Activated T-helper 1 cell treated with anti-CD3 and anti-CD28 coated beads, Interleukin-12 subunit alpha, Interleukin-12 subunit beta, Interleukin-2, Interleukin-4 antibody, amounts not matched to agents 30 ng/mL and 10 ng/mL and 1 ng/mL, durations not matched to agents 14 hours and 24 hours and 36 hours (primary cell): ENCODE measurements at regions not wholly inside any gene's neighbourhood (a gene's known extent, or its start where the extent isn't known, plus 50 kb on each side); places are given as distances from the start of the nearest gene placed in this dataset.
"Not testable (repeated sequence)": the region's sequence is repeated elsewhere in the genome, so short reads cannot be mapped to it uniquely, and the experiment has no call there.

Source experiments
- DNase-seq: peaks from one replicate; pipeline ENCODE4 v3.0.0; 2021; ENCODE audit warnings: low spot score
- H3K27ac Mint-ChIP-seq: one replicate; pipeline ENCODE4 v1.8.0; 2021; ENCODE audit warnings: mild to moderate bottlenecking, mixed read lengths
- H3K27me3 Mint-ChIP-seq: one replicate; pipeline ENCODE4 v1.8.0; 2022; ENCODE audit warnings: mild to moderate bottlenecking, moderate library complexity, mixed read lengths; ENCODE audit not compliant: insufficient read depth
- H3K36me3 Mint-ChIP-seq: one replicate; pipeline ENCODE4 v1.8.0; 2021; ENCODE audit warnings: low read depth, mixed read lengths
- H3K4me1 Mint-ChIP-seq: one replicate; pipeline ENCODE4 v1.8.0; 2021; ENCODE audit warnings: low read depth, mixed read lengths
- H3K4me3 Mint-ChIP-seq: one replicate; pipeline ENCODE4 v1.8.0; 2021; ENCODE audit warnings: mild to moderate bottlenecking, moderate library complexity, mixed read lengths
- H3K9me3 Mint-ChIP-seq: one replicate; pipeline ENCODE4 v1.8.0; 2021; ENCODE audit warnings: mixed read lengths
- intact Hi-C: fragments of 100-400 bp; cut with micrococcal nuclease; formaldehyde crosslinking; loops from one replicate; pipeline ENCODE4 v1.15.1; 2024

DNA sequence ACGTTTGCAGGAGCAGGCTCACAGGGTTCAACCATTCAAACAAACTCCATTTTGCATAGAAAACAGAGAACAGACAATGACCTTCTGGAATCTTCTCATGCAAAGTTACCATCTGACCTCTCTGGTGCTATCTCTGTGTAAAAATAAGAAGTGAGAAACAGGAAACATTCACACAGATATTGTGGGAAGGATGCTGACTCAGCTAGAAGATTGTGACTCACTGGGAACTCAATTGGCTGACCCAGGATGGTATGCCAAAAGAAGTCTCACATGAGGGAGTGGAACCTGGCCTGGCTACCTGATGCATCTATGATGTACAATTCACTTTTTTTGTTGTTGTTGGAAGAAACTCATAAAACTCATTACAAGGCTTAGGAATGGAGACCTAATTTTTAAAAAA is 61.1 kb upstream of the TBX18 start:
- intact Hi-C loops, result no loop called here
- H3K9me3 Mint-ChIP-seq, result peaks cover 7% of the 10 kb centered on the region
- H3K27me3 Mint-ChIP-seq, result no peaks in the 10 kb centered on the region
- H3K4me1 Mint-ChIP-seq, result no peaks in the 10 kb centered on the region
- H3K4me3 Mint-ChIP-seq, result no peak overlapping the region
- H3K27ac Mint-ChIP-seq, result no peak overlapping the region
- DNase-seq, result no peak
- H3K36me3 Mint-ChIP-seq, result no peaks in the 10 kb centered on the region

DNA sequence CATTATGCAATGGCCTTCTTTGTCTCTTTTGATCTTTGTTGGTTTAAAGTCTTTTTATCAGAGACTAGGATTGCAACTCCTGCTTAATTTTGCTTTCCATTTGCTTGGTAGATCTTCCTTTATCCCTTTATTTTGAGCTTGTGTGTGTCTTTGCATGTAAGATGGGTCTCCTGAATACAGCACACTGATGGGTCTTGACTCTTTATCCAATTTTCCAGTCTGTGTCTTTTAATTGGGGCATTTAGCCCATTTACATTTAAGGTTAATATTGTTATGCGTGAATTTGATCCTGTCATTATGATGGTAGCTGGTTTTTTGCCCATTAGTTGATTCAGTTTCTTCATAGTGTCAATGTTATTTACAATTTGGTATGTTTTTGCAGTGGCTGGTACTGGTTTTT is 56.9 kb upstream of the TBX18 start:
- H3K27me3 Mint-ChIP-seq, H3K4me3 Mint-ChIP-seq, H3K27ac Mint-ChIP-seq, intact Hi-C loops, H3K36me3 Mint-ChIP-seq, H3K9me3 Mint-ChIP-seq, H3K4me1 Mint-ChIP-seq, DNase-seq: not testable (repeated sequence)

DNA sequence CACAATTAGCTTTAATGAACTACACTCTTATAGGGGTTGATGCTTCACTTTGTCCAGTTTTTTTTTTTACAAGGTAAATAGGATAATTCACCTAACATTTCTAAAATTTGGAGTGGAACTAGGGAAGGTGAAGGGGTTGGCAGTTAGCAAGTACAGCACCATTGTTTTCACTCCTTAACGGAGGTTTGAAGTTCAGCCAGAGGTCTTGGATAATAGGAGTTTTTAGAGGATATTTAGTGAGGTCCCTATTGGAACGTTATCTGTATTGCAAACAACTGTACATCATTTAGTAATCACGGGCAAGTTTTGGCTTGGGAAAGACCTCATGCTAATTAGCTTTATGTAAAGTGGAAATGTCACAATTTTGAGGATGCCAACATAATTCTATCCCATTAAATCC is 52.3 kb upstream of the TBX18 start:
- H3K9me3 Mint-ChIP-seq, result no peaks in the 10 kb centered on the region
- no peaks in the 10 kb centered on the region for H3K27me3 Mint-ChIP-seq
- H3K27ac Mint-ChIP-seq, result no peak overlapping the region
- no peaks in the 10 kb centered on the region for H3K4me1 Mint-ChIP-seq
- intact Hi-C loops, result no loop called here
- H3K4me3 Mint-ChIP-seq, result no peak overlapping the region
- no peaks in the 10 kb centered on the region for H3K36me3 Mint-ChIP-seq
- DNase-seq, result no peak

DNA sequence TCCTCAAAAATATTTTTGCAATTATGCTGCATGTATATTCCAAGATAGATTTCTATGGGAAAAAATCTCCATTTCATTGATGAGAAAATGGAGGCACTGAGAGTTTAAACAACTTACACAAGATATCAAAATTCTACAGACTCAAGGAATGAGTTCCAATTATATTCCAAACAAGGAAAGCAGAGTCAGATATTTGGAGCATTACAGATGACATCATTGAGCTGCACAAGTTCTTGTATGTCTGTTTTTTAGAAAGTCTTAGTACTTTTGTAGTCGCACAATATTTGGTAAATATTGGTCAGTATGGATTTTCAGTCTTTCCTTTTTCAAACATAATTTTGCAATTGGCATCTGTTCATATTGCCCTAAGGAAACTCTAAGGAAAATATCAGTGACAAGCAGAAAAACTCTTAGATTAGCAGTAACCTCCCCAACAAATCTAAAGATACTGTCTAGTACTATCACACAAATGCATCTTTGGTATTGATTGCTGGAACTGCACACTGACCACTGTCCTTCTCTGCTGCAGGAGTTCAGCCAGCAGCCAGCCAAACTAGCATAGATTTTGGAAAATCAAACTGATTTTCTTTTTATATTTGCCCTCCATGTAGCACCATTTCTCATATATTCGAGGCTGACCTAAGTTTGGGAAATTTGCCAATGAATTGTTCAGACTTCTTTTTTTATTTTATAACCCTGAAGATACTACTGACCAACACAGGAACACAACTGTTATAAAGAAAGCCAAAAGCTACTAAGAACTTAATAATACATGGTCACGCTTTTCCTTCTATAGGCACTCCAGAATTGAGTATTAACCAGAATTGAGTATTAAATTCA is 51.7 kb upstream of the TBX18 start:
- DNase-seq, result no peak
- Mint-ChIP-seq H3K9me3 (no peaks in the 10 kb centered on the region), H3K36me3 (no peaks in the 10 kb centered on the region), H3K4me1 (no peaks in the 10 kb centered on the region), H3K27me3 (no peaks in the 10 kb centered on the region), H3K4me3 (no peak overlapping the region), H3K27ac (no peak overlapping the region)
- intact Hi-C loops, result no loop called here
